OCI-LY3 (cell line): ENCODE measurements at regions not wholly inside any gene's neighbourhood (a gene's known extent, or its start where the extent isn't known, plus 50 kb on each side); places are given as distances from the start of the nearest gene placed in this dataset.
"Not testable (repeated sequence)": the region's sequence is repeated elsewhere in the genome, so short reads cannot be mapped to it uniquely, and the experiment has no call there.

ENCODE experiments used
- H2AFZ ChIP-seq: fragments of 200-600, 300-600 bp; shearing (Covaris generic); 2 replicates; pipeline ENCODE4 v1.6.0; 2014; ENCODE audit warnings: antibody characterized with exemption, low read depth, low read length
- H3K27ac ChIP-seq: fragments of 200-600, 300-600 bp; sonication (generic); 2 replicates; pipeline ENCODE4 v1.5.1; 2014; ENCODE audit warnings: mild to moderate bottlenecking, low read length, moderate library complexity, mixed read lengths
- H3K27me3 ChIP-seq: fragments of 200-600, 300-600 bp; sonication (generic); 2 replicates; pipeline ENCODE4 v1.6.1; 2014; ENCODE audit warnings: low read depth, low read length, mixed read lengths
- H3K36me3 ChIP-seq: fragments of 200-600, 300-600 bp; sonication (generic); replicated peaks from 2 replicates; pipeline ENCODE3; 2014; ENCODE audit warnings: low read depth, low read length, mixed read lengths
- H3K4me1 ChIP-seq: fragments of 300-600, 200-600 bp; sonication (generic); 2 replicates; pipeline ENCODE4 v1.6.1; 2014; ENCODE audit warnings: low read length, mixed read lengths
- H3K4me2 ChIP-seq: fragments of 200-600, 300-600 bp; sonication (generic); 2 replicates; pipeline ENCODE4 v1.6.1; 2014; ENCODE audit warnings: low read length, mixed read lengths
- H3K4me3 ChIP-seq: fragments of 300-600, 200-600 bp; sonication (generic); 2 replicates; pipeline ENCODE4 v1.5.1; 2014; ENCODE audit warnings: antibody characterized with exemption, mild to moderate bottlenecking, low read length, moderate library complexity
- H3K79me2 ChIP-seq: fragments of 300-600, 200-600 bp; shearing (Covaris generic); 2 replicates; pipeline ENCODE4 v1.6.1; 2014; ENCODE audit warnings: mild to moderate bottlenecking, low read length, mixed read lengths
- H3K9ac ChIP-seq: fragments of 300-600, 200-600 bp; shearing (Covaris generic); 2 replicates; pipeline ENCODE4 v1.6.0; 2014; ENCODE audit warnings: mild to moderate bottlenecking, low read length, moderate library complexity
- H3K9me3 ChIP-seq: fragments of 200-600, 300-600 bp; shearing (Covaris generic); 2 replicates; pipeline ENCODE4 v1.6.1; 2014; ENCODE audit warnings: low read length, mixed read lengths; ENCODE audit not compliant: insufficient read depth
- H4K20me1 ChIP-seq: fragments of 200-600, 300-600 bp; sonication (generic); 2 replicates; pipeline ENCODE4 v1.6.1; 2016; ENCODE audit warnings: low read length, mixed read lengths; ENCODE audit not compliant: insufficient read depth
- CTCF ChIP-seq: fragments of 200-600, 300-600 bp; sonication (generic); IDR thresholded peaks from 2 replicates; pipeline ENCODE4 v1.5.1; 2014; ENCODE audit warnings: antibody characterized with exemption, low read length, low read depth
- EZH2phosphoT487 ChIP-seq: fragments of 200-600 bp; shearing (Covaris generic); IDR thresholded peaks from 2 replicates; pipeline ENCODE4 v1.6.1; 2018; ENCODE audit warnings: antibody characterized with exemption, mixed run types, low read depth

GRCh38 chr13:54706336-54706735 is 1677.7 kb downstream of the OLFM4 start:
- H3K4me3 ChIP-seq: no peak overlapping the region
- H2AFZ ChIP-seq: no peak overlapping the region
- no peak for TF ChIP-seq CTCF
- no peak for TF ChIP-seq EZH2phosphoT487

GRCh38 chr13:54709546-54709945 is 1680.9 kb downstream of the OLFM4 start:
- H4K20me1 ChIP-seq: no peaks in the 10 kb centered on the region
- H3K4me2 ChIP-seq: no peak overlapping the region
- H3K9ac ChIP-seq: no peak overlapping the region
- H3K4me1 ChIP-seq: no peaks in the 10 kb centered on the region
- H3K27me3 ChIP-seq: no peaks in the 10 kb centered on the region
- H3K27ac ChIP-seq: no peak overlapping the region
- no peaks in the 10 kb centered on the region; the same call in 1 of the 2 replicates for H3K9me3 ChIP-seq
- no peaks in the 10 kb centered on the region for H3K79me2 ChIP-seq
- no peak overlapping the region for H2AFZ ChIP-seq
- H3K36me3 ChIP-seq: no peaks in the 10 kb centered on the region
- no peak for TF ChIP-seq CTCF
- H3K4me3 ChIP-seq: no peak overlapping the region

More at GRCh38 chr13:54706336-54706735, 1677.7 kb downstream of the OLFM4 start:
- no peaks in the 10 kb centered on the region for H3K27me3 ChIP-seq
- no peaks in the 10 kb centered on the region; the same call in 1 of the 2 replicates for H3K9me3 ChIP-seq
- H3K27ac ChIP-seq: no peak overlapping the region
- no peaks in the 10 kb centered on the region for H4K20me1 ChIP-seq
- no peaks in the 10 kb centered on the region for H3K4me1 ChIP-seq
- no peak overlapping the region for H3K4me2 ChIP-seq
- H3K9ac ChIP-seq: no peak overlapping the region
- no peaks in the 10 kb centered on the region for H3K79me2 ChIP-seq
- no peaks in the 10 kb centered on the region for H3K36me3 ChIP-seq

- peaks cover 8% of the 10 kb centered on the region for H3K36me3 ChIP-seq
- H3K4me1 ChIP-seq: peaks cover 14% of the 10 kb centered on the region
- H3K9me3 ChIP-seq: peaks cover 8% of the 10 kb centered on the region
- peak; percentile 77 for TF ChIP-seq CTCF
- TF ChIP-seq EZH2phosphoT487: no peak
- H3K4me2 ChIP-seq: peak overlapping the region; percentile 78
- H3K27ac ChIP-seq: peak overlapping the region; percentile 39
- H4K20me1 ChIP-seq: no peaks in the 10 kb centered on the region
- H3K79me2 ChIP-seq: no peaks in the 10 kb centered on the region
- H3K27me3 ChIP-seq: no peaks in the 10 kb centered on the region
- H3K9ac ChIP-seq: peak overlapping the region; percentile 42
- peak overlapping the region; percentile 71 for H2AFZ ChIP-seq
- H3K4me3 ChIP-seq: peak overlapping the region; percentile 70
Measured at GRCh38 chr13:54733639-54734038, 1705.0 kb downstream of the OLFM4 start.

GRCh38 chr13:54737211-54737610 is 1708.6 kb downstream of the OLFM4 start:
- not testable (repeated sequence) for H3K27ac ChIP-seq, H3K9me3 ChIP-seq

GRCh38 chr13:54742984-54743383 is 1714.4 kb downstream of the OLFM4 start:
- no peaks in the 10 kb centered on the region for H4K20me1 ChIP-seq
- no peak overlapping the region for H3K4me3 ChIP-seq

More at GRCh38 chr13:54737211-54737610, 1708.6 kb downstream of the OLFM4 start:
- H2AFZ ChIP-seq, H3K36me3 ChIP-seq, H3K79me2 ChIP-seq, H4K20me1 ChIP-seq, H3K4me2 ChIP-seq, H3K4me3 ChIP-seq, H3K9ac ChIP-seq, H3K27me3 ChIP-seq: not testable (repeated sequence)
- H3K4me1 ChIP-seq: peaks cover 14% of the 10 kb centered on the region

More at GRCh38 chr13:54742984-54743383, 1714.4 kb downstream of the OLFM4 start:
- H3K9ac ChIP-seq: no peak overlapping the region
- no peaks in the 10 kb centered on the region for H3K79me2 ChIP-seq
- no peaks in the 10 kb centered on the region for H3K27me3 ChIP-seq
- no peak overlapping the region for H3K4me2 ChIP-seq
- H3K27ac ChIP-seq: no peak overlapping the region
- no peaks in the 10 kb centered on the region for H3K4me1 ChIP-seq
- TF ChIP-seq CTCF (no peak), EZH2phosphoT487 (no peak)
- H3K9me3 ChIP-seq: no peaks in the 10 kb centered on the region
- no peaks in the 10 kb centered on the region for H3K36me3 ChIP-seq
- H2AFZ ChIP-seq: no peak overlapping the region
